K562 (cell line): ENCODE measurements at regions not wholly inside any gene's neighbourhood (a gene's known extent, or its start where the extent isn't known, plus 50 kb on each side); places are given as distances from the start of the nearest gene placed in this dataset.
A peak's percentile ranks its signal among the peaks of the same experiment; 100 is the strongest.

Source experiments
- ATAC-seq: fragments of 200-7000 bp; cut with Tn5 transposase; 3 replicates; pipeline ENCODE4 v1.9.1; 2020; ENCODE audit warnings: moderate library complexity
- BruUV-seq: library from RNA; stranded (reverse); fragments of 400-500 nt; replicated peaks from 2 replicates; lab custom pipeline; 2021; lab: Mats Ljungman, UMichigan
- CTCF ChIA-PET: fragments of 300-600 bp; formaldehyde crosslinking; extraction: SDS; loops from one replicate; lab custom pipeline; 2021; ENCODE audit warnings: low intra/inter-chr PET ratio; lab: Yijun Ruan, JAX
- POLR2A ChIA-PET: fragments of 300-600, 350-650 bp; sonication (Branson Sonifier 250); formaldehyde crosslinking; extraction: SDS; loops from one replicate; lab custom pipeline; 2021; ENCODE audit warnings: antibody characterized with exemption, inconsistent platforms; lab: Yijun Ruan, JAX
- DNase-seq, 4 experiments: peaks; one replicate each; pipeline versions ENCODE4 v3.0.0 to v3.0.0-alpha.2; 2011 to 2018; ENCODE audit warnings: low spot score in 3 of 4, mixed read lengths in 3 of 4; ENCODE audit errors: extremely low read depth in 1 of 4
- FAIRE-seq: peaks from 2 replicates; lab custom pipeline; 2011; peaks lifted over from hg19 to GRCh38; lab: Jason Lieb, UNC
- H2AFZ ChIP-seq: 2 replicates; pipeline ENCODE4 v1.6.0; 2011; ENCODE audit warnings: low read depth, low read length, control low read depth, inconsistent platforms
- H3K27ac ChIP-seq: fragments of 200-600 bp; 3 replicates; pipeline ENCODE4 v1.8.0; 2011; ENCODE audit warnings: low read depth, mild to moderate bottlenecking, control low read depth, inconsistent platforms, low read length, moderate library complexity, mixed read lengths; ENCODE audit errors: extremely low read depth
- H3K27me3 ChIP-seq, 2 experiments: fragments of 300-600 bp in 1 of 2; 2 replicates in 1 of 2; 3 replicates in 1 of 2; pipeline versions ENCODE4 v1.6.0 to v1.8.0; 2011; ENCODE audit warnings: inconsistent platforms in 2 of 2, low read length in 2 of 2, mild to moderate bottlenecking in 1 of 2, mixed read lengths in 1 of 2, moderate library complexity in 1 of 2; ENCODE audit not compliant: control insufficient read depth in 2 of 2, insufficient read depth in 2 of 2
- H3K36me3 ChIP-seq: fragments of 300-600 bp; 3 replicates; pipeline ENCODE4 v1.8.0; 2011; ENCODE audit warnings: mild to moderate bottlenecking, low read length, inconsistent platforms; ENCODE audit not compliant: control insufficient read depth, insufficient read depth
- H3K4me1 ChIP-seq, 2 experiments: fragments of 200-600 bp in 1 of 2; replicated peaks in 1 of 2; 2 replicates in 1 of 2; 3 replicates in 1 of 2; pipeline versions ENCODE4 v1.5.1 to v1.8.0; 2011; ENCODE audit warnings: inconsistent platforms in 2 of 2, low read length in 2 of 2, mild to moderate bottlenecking in 1 of 2, mixed read lengths in 1 of 2, moderate library complexity in 1 of 2; ENCODE audit not compliant: control insufficient read depth in 2 of 2, insufficient read depth in 2 of 2
- H3K4me2 ChIP-seq: 2 replicates; pipeline ENCODE4 v1.6.1; 2011; ENCODE audit warnings: low read length, control low read depth, inconsistent platforms, mixed read lengths; ENCODE audit not compliant: insufficient read depth
- H3K4me3 ChIP-seq: fragments of 200-600 bp; sonication (generic), shearing (Covaris generic); 2 replicates; pipeline ENCODE4 v1.5.1; 2016; ENCODE audit warnings: control low read depth, inconsistent platforms
- H3K79me2 ChIP-seq: fragments of 200-600 bp; 3 replicates; pipeline ENCODE4 v1.8.0; 2011; ENCODE audit warnings: low read length, inconsistent platforms; ENCODE audit not compliant: control insufficient read depth, insufficient read depth
- H3K9ac ChIP-seq, 2 experiments: 2 replicates each; pipeline versions ENCODE4 v1.6.0 to v1.6.1; 2011; ENCODE audit warnings: low read depth in 2 of 2, low read length in 2 of 2, control low read depth in 1 of 2, inconsistent platforms in 1 of 2, mild to moderate bottlenecking in 1 of 2, mixed read lengths in 1 of 2; ENCODE audit not compliant: insufficient read depth in 1 of 2
- H3K9me1 ChIP-seq: one replicate; pipeline ENCODE4 v1.6.0; 2011; ENCODE audit warnings: inconsistent platforms, mild to moderate bottlenecking, low read length, moderate library complexity; ENCODE audit not compliant: control insufficient read depth, insufficient read depth
- H3K9me3 ChIP-seq: replicated peaks from 2 replicates; pipeline ENCODE4 v1.5.1; 2011; ENCODE audit warnings: low read depth, low read length, inconsistent platforms; ENCODE audit not compliant: control insufficient read depth, insufficient read depth
- H4K20me1 ChIP-seq: replicated peaks from 2 replicates; pipeline ENCODE4 v1.6.1; 2011; ENCODE audit warnings: low read length, inconsistent platforms, mixed read lengths; ENCODE audit not compliant: control insufficient read depth, insufficient read depth
- ADNP ChIP-seq: fragments of 200-800 bp; sonication (Bioruptor generic); IDR thresholded peaks from 2 replicates; pipeline ENCODE4 v1.6.1; 2016; ENCODE audit warnings: missing genetic modification characterization, missing compliant biosample characterization
- CBX5 ChIP-seq: IDR thresholded peaks from 2 replicates; pipeline ENCODE4 v1.6.1; 2014; ENCODE audit warnings: low read depth, borderline replicate concordance
- FOSL1 ChIP-seq: fragments of 200-800 bp; sonication (Bioruptor generic); conservative IDR thresholded peaks from 2 replicates; pipeline ENCODE4 v1.6.1; 2016; ENCODE audit warnings: missing genetic modification characterization, missing compliant biosample characterization
- NFIX ChIP-seq: fragments of 250-450 bp; sonication (Bioruptor Pico); IDR thresholded peaks from 2 replicates; pipeline ENCODE4 v1.4.0; 2020; ENCODE audit warnings: low read depth, mild to moderate bottlenecking, moderate library complexity
- NRF1 ChIP-seq, 2 experiments: fragments of 450-650 bp; IDR thresholded peaks in 1 of 2; conservative IDR thresholded peaks in 1 of 2; 2 replicates each; pipeline ENCODE4 v1.6.1; 2014; ENCODE audit warnings: mild to moderate bottlenecking in 2 of 2
- POLR2AphosphoS5 ChIP-seq: IDR thresholded peaks from 2 replicates; pipeline ENCODE4 v1.6.1; 2011; ENCODE audit warnings: mild to moderate bottlenecking, low read depth, low read length, moderate library complexity; ENCODE audit not compliant: control insufficient read depth, insufficient read depth
- PYGO2 ChIP-seq: fragments of 450-650 bp; IDR thresholded peaks from 2 replicates; pipeline ENCODE4 v1.6.1; 2016; ENCODE audit warnings: mild to moderate bottlenecking, missing genetic modification characterization, moderate library complexity, missing compliant biosample characterization
- ZNF354B ChIP-seq: fragments of 250-450 bp; sonication (Bioruptor Pico); IDR thresholded peaks from 2 replicates; pipeline ENCODE4 v1.4.0; 2020
- WGBS: fragments of 100-300 bp; shearing (Covaris generic); methylation state at CpG from one replicate; pipeline ENCODE4 v1.1.6; 2016; ENCODE audit warnings: low coverage, mixed read lengths; ENCODE audit not compliant: insufficient coverage; ENCODE audit errors: missing lambda C conversion rate; 5-methylcytosine and 5-hydroxymethylcytosine counted together
- in situ Hi-C: fragments of 300-500 bp; cut with MboI; formaldehyde crosslinking; loops from 4 replicates; pipeline ENCODE4 v1.15.0; 2018; ENCODE audit warnings: inconsistent platforms, mixed read lengths
- intact Hi-C: fragments of 100-400 bp; cut with micrococcal nuclease; formaldehyde crosslinking; loops from 2 replicates; pipeline ENCODE4 v1.14.2; 2022
- TF ChIP-seq, protein P1 (sequence below): sonication (generic); formaldehyde crosslinking; IDR thresholded peaks from 2 replicates; pipeline ENCODE4 v1.8.1; 2022; ENCODE audit warnings: missing genetic modification reagents
- TF ChIP-seq, protein P2 (sequence below): fragments of 250-450 bp; sonication (Bioruptor Pico); IDR thresholded peaks from 2 replicates; pipeline ENCODE4 v1.8.0; 2021; ENCODE audit warnings: borderline replicate concordance, mild to moderate bottlenecking, moderate library complexity; ENCODE audit not compliant: poor library complexity, severe bottlenecking
- TF ChIP-seq, protein P3 (sequence below): IDR thresholded peaks from 2 replicates; pipeline ENCODE4 v1.6.1; 2016; ENCODE audit warnings: missing genetic modification characterization, missing compliant biosample characterization

GRCh38 chr1:31507676-31508530, 68.4 kb upstream of the TINAGL1 start (continued):
- TF ChIP-seq, protein P1, sequence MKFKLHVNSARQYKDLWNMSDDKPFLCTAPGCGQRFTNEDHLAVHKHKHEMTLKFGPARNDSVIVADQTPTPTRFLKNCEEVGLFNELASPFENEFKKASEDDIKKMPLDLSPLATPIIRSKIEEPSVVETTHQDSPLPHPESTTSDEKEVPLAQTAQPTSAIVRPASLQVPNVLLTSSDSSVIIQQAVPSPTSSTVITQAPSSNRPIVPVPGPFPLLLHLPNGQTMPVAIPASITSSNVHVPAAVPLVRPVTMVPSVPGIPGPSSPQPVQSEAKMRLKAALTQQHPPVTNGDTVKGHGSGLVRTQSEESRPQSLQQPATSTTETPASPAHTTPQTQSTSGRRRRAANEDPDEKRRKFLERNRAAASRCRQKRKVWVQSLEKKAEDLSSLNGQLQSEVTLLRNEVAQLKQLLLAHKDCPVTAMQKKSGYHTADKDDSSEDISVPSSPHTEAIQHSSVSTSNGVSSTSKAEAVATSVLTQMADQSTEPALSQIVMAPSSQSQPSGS (CRISPR knock-in tag) = no peak

- no peak for DNase-seq
- Histone ChIP-seq H3K4me1 (peaks cover 0 to 4% of the 10 kb centered on the region in 2 experiments; a peak in 3 of 5 replicates), H3K27me3 (peaks cover 29 to 71% of the 10 kb centered on the region in 2 experiments; a peak in 4 of 5 replicates), H3K4me2 (no peak overlapping the region), H3K9ac (no peak overlapping the region), H3K9me1 (no peaks in the 10 kb centered on the region), H4K20me1 (peaks cover 4% of the 10 kb centered on the region; the same call in 1 of the 2 replicates), H3K9me3 (no peaks in the 10 kb centered on the region), H3K27ac (no peak overlapping the region), H3K36me3 (no peaks in the 10 kb centered on the region), H3K79me2 (no peaks in the 10 kb centered on the region), H2AFZ (no peak overlapping the region), H3K4me3 (no peak overlapping the region)
- in situ Hi-C loops (no loop called here), intact Hi-C loops (no loop called here)
- FAIRE-seq = no peak
- ATAC-seq = no peak
- BruUV-seq = no TSS peak
- POLR2A ChIA-PET = no interaction called here
- WGBS = 8% methylated on average over 7 of the region's 7 CpGs
- CTCF ChIA-PET = no interaction called here
- TF ChIP-seq, protein P2, sequence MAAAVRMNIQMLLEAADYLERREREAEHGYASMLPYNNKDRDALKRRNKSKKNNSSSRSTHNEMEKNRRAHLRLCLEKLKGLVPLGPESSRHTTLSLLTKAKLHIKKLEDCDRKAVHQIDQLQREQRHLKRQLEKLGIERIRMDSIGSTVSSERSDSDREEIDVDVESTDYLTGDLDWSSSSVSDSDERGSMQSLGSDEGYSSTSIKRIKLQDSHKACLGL (CRISPR knock-in tag) = no peak
- TF ChIP-seq FOSL1 = 0 out of 2 replicates have a peak, but pooled peaks have one; percentile 16
- TF ChIP-seq POLR2AphosphoS5 = no peak
- no peak for TF ChIP-seq NFIX (CRISPR knock-in tag)
- no peak for TF ChIP-seq ZNF354B
- TF ChIP-seq CBX5 = no peak
- TF ChIP-seq, protein P3, sequence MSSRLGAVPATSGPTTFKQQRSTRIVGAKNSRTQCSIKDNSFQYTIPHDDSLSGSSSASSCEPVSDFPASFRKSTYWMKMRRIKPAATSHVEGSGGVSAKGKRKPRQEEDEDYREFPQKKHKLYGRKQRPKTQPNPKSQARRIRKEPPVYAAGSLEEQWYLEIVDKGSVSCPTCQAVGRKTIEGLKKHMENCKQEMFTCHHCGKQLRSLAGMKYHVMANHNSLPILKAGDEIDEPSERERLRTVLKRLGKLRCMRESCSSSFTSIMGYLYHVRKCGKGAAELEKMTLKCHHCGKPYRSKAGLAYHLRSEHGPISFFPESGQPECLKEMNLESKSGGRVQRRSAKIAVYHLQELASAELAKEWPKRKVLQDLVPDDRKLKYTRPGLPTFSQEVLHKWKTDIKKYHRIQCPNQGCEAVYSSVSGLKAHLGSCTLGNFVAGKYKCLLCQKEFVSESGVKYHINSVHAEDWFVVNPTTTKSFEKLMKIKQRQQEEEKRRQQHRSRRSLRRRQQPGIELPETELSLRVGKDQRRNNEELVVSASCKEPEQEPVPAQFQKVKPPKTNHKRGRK = peak; percentile 92
- no peak for TF ChIP-seq ADNP (tag)
- no peak for TF ChIP-seq PYGO2
- TF ChIP-seq NRF1 (conservative IDR thresholded peaks at IDR 0.05 in 1 of 2, IDR thresholded peaks at IDR 0.05 in 1 of 2) = no peak
Observed at GRCh38 chr1:31509124-31510072, 66.9 kb upstream of the TINAGL1 start.
